HG02885 (cell line): ENCODE measurements at regions not wholly inside any gene's neighbourhood (a gene's known extent, or its start where the extent isn't known, plus 50 kb on each side); places are given as distances from the start of the nearest gene placed in this dataset.

Experiments used
- ATAC-seq: cut with Tn5 transposase; IDR thresholded peaks from one replicate; pipeline ENCODE4 v1.9.1; 2021; ENCODE audit warnings: mild to moderate bottlenecking; ENCODE audit not compliant: unreplicated experiment, poor library complexity

- ATAC-seq = no peak
Measured at GRCh38 chr2:128748835-128749605, 430.4 kb upstream of the HS6ST1 start.

GRCh38 chr2:128750328-128751165 lies 431.9 kb upstream of the HS6ST1 start:
- ATAC-seq = no peak

GRCh38 chr2:128751746-128752145 lies 433.1 kb upstream of the HS6ST1 start:
- ATAC-seq = no peak

- no peak for ATAC-seq
Measured at GRCh38 chr2:128752691-128753263, 434.1 kb upstream of the HS6ST1 start.

- no peak for ATAC-seq
Measured at GRCh38 chr2:128753321-128753720, 434.7 kb upstream of the HS6ST1 start.

GRCh38 chr2:128753800-128754199 lies 435.1 kb upstream of the HS6ST1 start:
- ATAC-seq = peak; percentile 2

- ATAC-seq = peak; percentile 98
Measured at GRCh38 chr2:128754246-128754724, 435.6 kb upstream of the HS6ST1 start.

- ATAC-seq = no peak
Measured at GRCh38 chr2:128755695-128756364, 437.2 kb upstream of the HS6ST1 start.

GRCh38 chr2:128756365-128756717 lies 437.7 kb upstream of the HS6ST1 start:
- ATAC-seq = no peak

- no peak for ATAC-seq
Measured at GRCh38 chr2:128765811-128766210, 447.1 kb upstream of the HS6ST1 start.

GRCh38 chr2:128768041-128768440 lies 449.4 kb upstream of the HS6ST1 start:
- no peak for ATAC-seq

GRCh38 chr2:128769457-128770142 lies 450.9 kb upstream of the HS6ST1 start:
- no peak for ATAC-seq

- ATAC-seq = no peak
Measured at GRCh38 chr2:128770143-128771085, 451.7 kb upstream of the HS6ST1 start.

GRCh38 chr2:128771401-128771800 lies 452.7 kb upstream of the HS6ST1 start:
- no peak for ATAC-seq

- no peak for ATAC-seq
Measured at GRCh38 chr2:128772671-128773070, 454.0 kb upstream of the HS6ST1 start.

GRCh38 chr2:128773641-128774319 lies 455.1 kb upstream of the HS6ST1 start:
- no peak for ATAC-seq

GRCh38 chr2:128774320-128775216 lies 455.9 kb upstream of the HS6ST1 start:
- no peak for ATAC-seq
